ENCODE measurements at regions not wholly inside any gene's neighbourhood (a gene's known extent, or its start where the extent isn't known, plus 50 kb on each side); places are given as distances from the start of the nearest gene placed in this dataset.

DNA sequence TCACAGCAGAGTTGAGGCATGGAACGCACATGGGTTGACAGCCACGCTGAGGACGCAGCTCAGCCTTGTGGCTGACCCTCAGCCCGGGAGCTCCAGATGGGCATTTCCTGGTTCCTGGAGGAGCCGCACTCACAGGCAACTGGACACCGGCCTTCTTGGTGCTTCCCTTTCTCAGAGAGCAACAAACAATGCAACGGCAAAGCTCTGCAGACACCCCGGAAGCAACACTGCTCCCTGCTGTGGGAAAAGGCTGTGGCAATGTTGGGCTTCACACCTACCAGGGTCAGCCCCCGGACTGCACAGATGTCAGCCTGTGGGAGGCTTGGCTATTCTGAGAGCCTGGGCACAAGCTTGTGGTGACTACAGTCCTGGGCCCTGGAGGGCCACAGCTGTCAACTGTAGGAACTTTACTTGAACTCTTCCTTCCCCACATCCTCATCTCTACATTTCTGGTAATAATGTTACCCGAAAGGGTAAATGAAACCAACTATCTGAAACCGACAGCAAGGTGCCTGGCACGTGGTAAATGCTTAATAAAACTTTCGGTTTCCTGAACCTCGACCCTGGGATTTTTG lies 597.5 kb upstream of the MKI67 start:
- DNase-seq (ENCODE audit: low read depth, low spot score) = no peak
- H3K4me1 Mint-ChIP-seq = peaks cover 4% of the 10 kb centered on the region
- no peak overlapping the region for H3K27ac Mint-ChIP-seq (ENCODE audit: unreplicated experiment)
- no peak overlapping the region for H3K4me3 Mint-ChIP-seq
- no peaks in the 10 kb centered on the region for H3K27me3 Mint-ChIP-seq (ENCODE audit: low read depth)
- TF ChIP-seq, protein P1, sequence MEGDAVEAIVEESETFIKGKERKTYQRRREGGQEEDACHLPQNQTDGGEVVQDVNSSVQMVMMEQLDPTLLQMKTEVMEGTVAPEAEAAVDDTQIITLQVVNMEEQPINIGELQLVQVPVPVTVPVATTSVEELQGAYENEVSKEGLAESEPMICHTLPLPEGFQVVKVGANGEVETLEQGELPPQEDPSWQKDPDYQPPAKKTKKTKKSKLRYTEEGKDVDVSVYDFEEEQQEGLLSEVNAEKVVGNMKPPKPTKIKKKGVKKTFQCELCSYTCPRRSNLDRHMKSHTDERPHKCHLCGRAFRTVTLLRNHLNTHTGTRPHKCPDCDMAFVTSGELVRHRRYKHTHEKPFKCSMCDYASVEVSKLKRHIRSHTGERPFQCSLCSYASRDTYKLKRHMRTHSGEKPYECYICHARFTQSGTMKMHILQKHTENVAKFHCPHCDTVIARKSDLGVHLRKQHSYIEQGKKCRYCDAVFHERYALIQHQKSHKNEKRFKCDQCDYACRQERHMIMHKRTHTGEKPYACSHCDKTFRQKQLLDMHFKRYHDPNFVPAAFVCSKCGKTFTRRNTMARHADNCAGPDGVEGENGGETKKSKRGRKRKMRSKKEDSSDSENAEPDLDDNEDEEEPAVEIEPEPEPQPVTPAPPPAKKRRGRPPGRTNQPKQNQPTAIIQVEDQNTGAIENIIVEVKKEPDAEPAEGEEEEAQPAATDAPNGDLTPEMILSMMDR (conservative IDR thresholded peaks at IDR 0.05) = no peak
- no peaks in the 10 kb centered on the region for H3K9me3 Mint-ChIP-seq
- no peaks in the 10 kb centered on the region for H3K36me3 Mint-ChIP-seq (ENCODE audit: low read depth)

DNA sequence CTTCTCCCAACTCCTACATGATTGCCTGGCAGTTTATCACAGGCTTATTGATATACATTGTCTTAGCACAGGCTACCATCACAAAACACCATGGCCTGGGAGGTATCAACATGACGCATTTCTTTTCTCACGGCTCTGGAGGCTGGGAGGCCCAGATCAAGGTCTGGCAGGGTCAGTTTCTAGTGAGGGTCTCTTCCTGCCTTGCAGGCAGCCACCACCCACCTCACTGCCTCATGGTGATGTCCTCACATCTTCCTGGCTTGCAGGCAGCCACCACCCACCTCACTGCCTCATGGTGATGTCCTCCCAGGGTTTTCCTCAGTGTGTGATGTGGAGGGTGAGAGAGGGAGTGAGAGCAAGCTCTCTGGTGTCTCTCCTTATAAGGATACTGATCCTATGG lies 599.3 kb upstream of the MKI67 start:
- H3K4me1 Mint-ChIP-seq = peaks cover 4% of the 10 kb centered on the region

DNA sequence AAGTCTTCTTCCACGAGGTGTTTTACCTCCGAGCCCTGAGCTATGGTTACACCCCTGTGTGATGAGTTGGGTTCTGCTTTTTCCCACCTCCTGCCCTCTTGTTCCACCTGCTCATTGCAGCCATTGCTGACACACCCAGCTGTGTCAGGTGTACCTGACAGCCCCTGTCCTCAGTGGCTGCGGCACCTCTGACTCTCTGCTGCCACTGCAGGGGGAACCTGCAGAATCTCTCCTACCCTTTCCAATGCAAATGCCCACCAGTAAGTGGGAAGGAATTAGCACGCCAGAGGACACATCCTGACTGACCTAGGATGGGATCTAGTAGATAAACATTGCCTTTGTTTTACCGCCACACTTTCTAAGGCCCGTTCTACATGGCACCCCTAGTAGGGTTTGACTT lies 600.9 kb upstream of the MKI67 start:
- Mint-ChIP-seq H3K36me3 (ENCODE audit: low read depth) (no peaks in the 10 kb centered on the region), H3K4me1 (peaks cover under 1% of the 10 kb centered on the region), H3K27me3 (ENCODE audit: low read depth) (no peaks in the 10 kb centered on the region), H3K4me3 (no peak overlapping the region), H3K9me3 (no peaks in the 10 kb centered on the region), H3K27ac (ENCODE audit: unreplicated experiment) (no peak overlapping the region)
- TF ChIP-seq, protein P1 (conservative IDR thresholded peaks at IDR 0.05) = no peak
- DNase-seq (ENCODE audit: low read depth, low spot score) = no peak

More for the DNA sequence above, 599.3 kb upstream of the MKI67 start:
- no peaks in the 10 kb centered on the region for H3K36me3 Mint-ChIP-seq (ENCODE audit: low read depth)
- H3K27ac Mint-ChIP-seq (ENCODE audit: unreplicated experiment) = no peak overlapping the region
- no peaks in the 10 kb centered on the region for H3K27me3 Mint-ChIP-seq (ENCODE audit: low read depth)
- TF ChIP-seq, protein P1 (conservative IDR thresholded peaks at IDR 0.05) = no peak
- DNase-seq (ENCODE audit: low read depth, low spot score) = no peak
- H3K4me3 Mint-ChIP-seq = no peak overlapping the region
- no peaks in the 10 kb centered on the region for H3K9me3 Mint-ChIP-seq

DNA sequence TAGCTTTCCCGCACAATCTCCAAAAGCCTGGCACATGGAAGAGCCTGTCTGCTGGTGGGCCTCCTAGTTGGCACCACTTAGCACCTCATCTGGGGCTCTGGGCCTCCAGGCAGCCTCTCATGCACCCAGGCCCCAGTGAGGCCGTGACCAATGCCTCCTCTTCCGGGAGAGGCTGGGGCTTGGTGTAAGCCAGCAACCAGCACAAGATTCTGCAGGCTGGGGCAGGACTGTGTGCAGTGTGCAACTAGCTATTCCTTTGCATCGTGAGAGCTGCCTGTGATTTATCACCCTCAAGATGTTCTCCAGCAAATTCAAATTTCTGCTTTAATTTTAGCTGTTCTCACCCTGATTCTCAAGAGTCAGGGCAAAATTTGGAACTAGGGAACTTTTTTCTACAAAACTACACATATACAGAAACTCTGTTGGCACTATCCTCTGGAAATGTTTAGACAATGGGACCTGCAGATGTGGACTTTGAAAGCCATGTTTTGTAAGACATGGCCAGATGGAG lies 603.7 kb upstream of the MKI67 start:
- TF ChIP-seq, protein P1 (conservative IDR thresholded peaks at IDR 0.05) = no peak
- no peak overlapping the region for H3K27ac Mint-ChIP-seq (ENCODE audit: unreplicated experiment)
- peaks cover 12% of the 10 kb centered on the region for H3K4me1 Mint-ChIP-seq
- H3K27me3 Mint-ChIP-seq (ENCODE audit: low read depth) = no peaks in the 10 kb centered on the region
- DNase-seq (ENCODE audit: low read depth, low spot score) = no peak
- no peaks in the 10 kb centered on the region for H3K9me3 Mint-ChIP-seq
- no peak overlapping the region for H3K4me3 Mint-ChIP-seq
- no peaks in the 10 kb centered on the region for H3K36me3 Mint-ChIP-seq (ENCODE audit: low read depth)

DNA sequence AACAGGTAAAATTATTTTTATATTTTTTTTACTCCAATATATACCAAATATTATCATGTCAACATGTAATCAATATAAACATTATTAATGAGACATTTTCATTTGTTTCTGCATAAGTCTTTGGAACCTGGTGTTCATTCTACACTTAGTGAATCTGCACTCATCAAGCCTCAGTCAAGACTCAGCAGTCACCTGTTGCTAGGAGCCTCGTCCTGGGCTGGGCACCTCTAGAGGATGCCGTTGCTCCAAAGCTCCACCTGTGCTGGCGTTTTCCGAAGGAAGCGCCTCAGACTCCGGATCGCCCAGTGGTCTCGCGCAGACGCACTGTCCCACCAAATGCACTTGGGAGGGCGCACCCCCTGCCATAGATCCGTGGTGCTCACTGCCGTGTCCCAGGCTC lies 604.7 kb upstream of the MKI67 start:
- TF ChIP-seq, protein P1 (conservative IDR thresholded peaks at IDR 0.05) = no peak
- DNase-seq (ENCODE audit: low read depth, low spot score) = no peak
- Mint-ChIP-seq H3K4me1 (peaks cover 16% of the 10 kb centered on the region), H3K9me3 (no peaks in the 10 kb centered on the region), H3K36me3 (ENCODE audit: low read depth) (no peaks in the 10 kb centered on the region), H3K27me3 (ENCODE audit: low read depth) (no peaks in the 10 kb centered on the region), H3K27ac (ENCODE audit: unreplicated experiment) (no peak overlapping the region), H3K4me3 (no peak overlapping the region)

All from neural crest cell (in vitro differentiated cells).